H1 (cell line): ENCODE measurements at regions not wholly inside any gene's neighbourhood (a gene's known extent, or its start where the extent isn't known, plus 50 kb on each side); places are given as distances from the start of the nearest gene placed in this dataset.

Experiments used
- PHF8 ChIP-seq: fragments of 200-600 bp; sonication (generic); conservative IDR thresholded peaks from 2 replicates; pipeline ENCODE4 v1.7.1; 2012; ENCODE audit warnings: low read depth, mild to moderate bottlenecking, inconsistent platforms, low read length, moderate library complexity

- no peak for TF ChIP-seq PHF8
These were observed 518.1 kb downstream of the ELAVL2 start (continued) for GRCh38 chr9:23307731-23308513.
